NCI-H460 (cell line): ENCODE measurements at regions not wholly inside any gene's neighbourhood (a gene's known extent, or its start where the extent isn't known, plus 50 kb on each side); places are given as distances from the start of the nearest gene placed in this dataset.
"Not testable (repeated sequence)": the region's sequence is repeated elsewhere in the genome, so short reads cannot be mapped to it uniquely, and the experiment has no call there.

Experiments
- DNase-seq: peaks from one replicate; pipeline ENCODE4 v3.0.0-alpha.2; 2016; ENCODE audit warnings: low read depth; ENCODE audit errors: extremely low read depth

GRCh38 chr1:164343189-164343588 is 215.8 kb upstream of the PBX1 start:
- no peak for DNase-seq

- no peak for DNase-seq
These were observed 211.0 kb upstream of the PBX1 start for GRCh38 chr1:164347980-164348379.

- DNase-seq, result no peak
These were observed 202.5 kb upstream of the PBX1 start for GRCh38 chr1:164356511-164356910.

- DNase-seq, result no peak
These were observed 198.7 kb upstream of the PBX1 start for GRCh38 chr1:164360265-164360664.

GRCh38 chr1:164361927-164362326 is 197.1 kb upstream of the PBX1 start:
- no peak for DNase-seq

GRCh38 chr1:164363980-164364379 is 195.0 kb upstream of the PBX1 start:
- DNase-seq, result no peak

GRCh38 chr1:164366014-164366413 is 193.0 kb upstream of the PBX1 start:
- DNase-seq, result no peak

GRCh38 chr1:164369698-164370365 is 189.2 kb upstream of the PBX1 start:
- DNase-seq, result no peak

GRCh38 chr1:164380893-164381292 is 178.1 kb upstream of the PBX1 start:
- no peak for DNase-seq

- no peak for DNase-seq
These were observed 176.6 kb upstream of the PBX1 start for GRCh38 chr1:164382384-164382783.

- no peak for DNase-seq
These were observed 174.7 kb upstream of the PBX1 start for GRCh38 chr1:164384262-164384661.

- DNase-seq, result no peak
These were observed 141.8 kb upstream of the PBX1 start for GRCh38 chr1:164417016-164417704.

GRCh38 chr1:164423136-164423535 is 135.8 kb upstream of the PBX1 start:
- DNase-seq, result no peak

- no peak for DNase-seq
These were observed 125.7 kb upstream of the PBX1 start for GRCh38 chr1:164433141-164433817.

GRCh38 chr1:164433818-164434170 is 125.2 kb upstream of the PBX1 start:
- no peak for DNase-seq

GRCh38 chr1:164440232-164440631 is 118.8 kb upstream of the PBX1 start:
- DNase-seq, result peak; percentile 69

GRCh38 chr1:164443166-164443565 is 115.8 kb upstream of the PBX1 start:
- no peak for DNase-seq

- DNase-seq, result no peak
These were observed 115.1 kb upstream of the PBX1 start for GRCh38 chr1:164443836-164444235.

GRCh38 chr1:164446020-164446419 is 113.0 kb upstream of the PBX1 start:
- DNase-seq, result no peak

GRCh38 chr1:164452549-164452948 is 106.4 kb upstream of the PBX1 start:
- no peak for DNase-seq

GRCh38 chr1:164456272-164456671 is 102.7 kb upstream of the PBX1 start:
- no peak for DNase-seq

- DNase-seq, result not testable (repeated sequence)
These were observed 99.8 kb upstream of the PBX1 start for GRCh38 chr1:164459176-164459575.
